Small intestine (tissue), 7 donors: ENCODE measurements at regions not wholly inside any gene's neighbourhood (a gene's known extent, or its start where the extent isn't known, plus 50 kb on each side); places are given as distances from the start of the nearest gene placed in this dataset.
"Not testable (repeated sequence)": the region's sequence is repeated elsewhere in the genome, so short reads cannot be mapped to it uniquely, and the experiment has no call there.

Source experiments
- DNase-seq, 2 donors: peaks; one replicate each; pipeline versions ENCODE4 v3.0.0 to v3.0.0-alpha.2; 2013
- FAIRE-seq: peaks from 2 replicates; lab custom pipeline; 2012; peaks lifted over from hg19 to GRCh38; lab: Jason Lieb, UNC
- H3K27ac ChIP-seq, 3 donors: one replicate each; pipeline ENCODE4 v1.5.1; 2013; ENCODE audit warnings: low read length in 2 of 3, mild to moderate bottlenecking in 2 of 3, control low read depth in 1 of 3, inconsistent platforms in 1 of 3, low read depth in 1 of 3, moderate library complexity in 1 of 3
- H3K27me3 ChIP-seq, 3 donors: one replicate each; pipeline ENCODE4 v1.6.1; 2013; ENCODE audit warnings: low read length in 3 of 3, inconsistent platforms in 1 of 3; ENCODE audit not compliant: control insufficient read depth in 3 of 3, insufficient read depth in 3 of 3
- H3K36me3 ChIP-seq, 3 donors: one replicate each; pipeline ENCODE4 v1.6.1; 2013; ENCODE audit warnings: low read length in 3 of 3, inconsistent platforms in 1 of 3, low read depth in 1 of 3, mild to moderate bottlenecking in 1 of 3, moderate library complexity in 1 of 3; ENCODE audit not compliant: control insufficient read depth in 3 of 3, insufficient read depth in 2 of 3
- H3K4me1 ChIP-seq, 3 donors: one replicate each; pipeline ENCODE4 v1.6.1; 2013; ENCODE audit warnings: low read length in 2 of 3, inconsistent platforms in 1 of 3, low read depth in 1 of 3, mild to moderate bottlenecking in 1 of 3, moderate library complexity in 1 of 3; ENCODE audit not compliant: control insufficient read depth in 3 of 3, insufficient read depth in 2 of 3
- H3K4me3 ChIP-seq, 3 donors: one replicate each; pipeline ENCODE4 v1.5.1; 2013; ENCODE audit warnings: low read length in 3 of 3, control low read depth in 1 of 3, inconsistent platforms in 1 of 3, low read depth in 1 of 3, mild to moderate bottlenecking in 1 of 3, moderate library complexity in 1 of 3
- H3K9me3 ChIP-seq, 2 donors: one replicate each; pipeline ENCODE4 v1.6.1; 2013; ENCODE audit warnings: low read depth in 1 of 2, low read length in 1 of 2; ENCODE audit not compliant: control insufficient read depth in 2 of 2, insufficient read depth in 1 of 2
- WGBS, 3 donors: extraction: QIAGEN DNeasy Blood & Tissue Kit; methylation state at CpG; one replicate each; pipeline ENCODE4 v1.1.7; 2013; 5-methylcytosine and 5-hydroxymethylcytosine counted together
- donor health status: healthy with polysubstance abuse.
- donor health status: control.
- donor health status: control.
- donor health status: Bipolar disorder and iron deficiency.
- donor health status: healthy.

DNA sequence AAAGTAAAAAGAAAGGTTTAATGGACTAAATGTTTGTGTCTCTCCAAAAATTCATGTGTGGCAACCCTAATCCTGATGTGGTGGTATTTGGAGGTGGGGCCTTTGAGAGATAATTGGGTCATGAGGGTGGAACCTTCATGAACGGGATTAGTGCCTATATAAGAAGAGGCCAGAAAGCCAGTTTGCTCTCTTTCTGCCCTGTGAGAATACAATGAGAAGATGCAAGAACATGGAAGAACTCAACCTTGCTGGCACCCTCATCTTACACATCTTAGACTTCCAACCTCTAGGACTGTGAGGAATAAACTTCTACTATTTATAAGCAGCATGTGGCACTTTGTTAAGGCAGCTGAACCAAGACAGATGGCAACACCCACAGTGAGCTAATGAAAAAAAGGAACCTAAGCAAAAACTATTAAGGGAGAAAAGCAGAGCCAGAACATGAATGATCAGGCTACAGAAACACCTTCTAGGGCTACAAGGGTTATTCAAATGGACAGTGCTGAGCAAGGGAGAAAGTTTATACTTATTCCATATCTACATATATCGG is 159.5 kb downstream of the PLK2 start:
- FAIRE-seq (no peak), DNase-seq (no peak)
- H3K27ac ChIP-seq = no peak overlapping the region
- no peaks in the 10 kb centered on the region for H3K9me3 ChIP-seq
- no peak overlapping the region for H3K4me3 ChIP-seq
- H3K36me3 ChIP-seq = no peaks in the 10 kb centered on the region
- 73 to 92% (median 79%) methylated on average over 2 of the region's 2 CpGs for WGBS, 3 donors
- H3K4me1 ChIP-seq = no peaks in the 10 kb centered on the region
- H3K27me3 ChIP-seq = no peaks in the 10 kb centered on the region

DNA sequence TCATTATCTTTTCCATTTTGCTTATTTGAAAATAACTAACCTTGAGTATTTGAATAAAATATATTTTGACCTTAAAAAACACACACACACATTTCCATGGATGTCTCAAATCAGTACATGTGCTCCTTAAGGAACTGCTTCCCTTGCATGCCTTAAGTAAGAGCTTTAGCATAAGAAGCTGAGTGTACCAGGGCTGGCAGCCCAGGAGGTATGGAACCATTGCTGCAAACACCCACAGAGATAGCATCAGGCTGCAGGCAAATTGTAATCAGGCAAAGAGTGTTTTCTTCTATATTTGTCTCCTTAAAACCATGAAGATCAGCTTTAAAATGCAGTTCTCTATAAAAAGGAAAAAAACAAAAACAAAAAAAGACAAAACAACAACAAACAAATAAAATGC is 160.6 kb downstream of the PLK2 start:
- no peaks in the 10 kb centered on the region for H3K9me3 ChIP-seq
- no peaks in the 10 kb centered on the region for H3K4me1 ChIP-seq
- H3K27ac ChIP-seq = no peak overlapping the region
- H3K36me3 ChIP-seq = no peaks in the 10 kb centered on the region
- no peaks in the 10 kb centered on the region for H3K27me3 ChIP-seq
- DNase-seq = no peak
- FAIRE-seq = no peak
- no peak overlapping the region for H3K4me3 ChIP-seq

DNA sequence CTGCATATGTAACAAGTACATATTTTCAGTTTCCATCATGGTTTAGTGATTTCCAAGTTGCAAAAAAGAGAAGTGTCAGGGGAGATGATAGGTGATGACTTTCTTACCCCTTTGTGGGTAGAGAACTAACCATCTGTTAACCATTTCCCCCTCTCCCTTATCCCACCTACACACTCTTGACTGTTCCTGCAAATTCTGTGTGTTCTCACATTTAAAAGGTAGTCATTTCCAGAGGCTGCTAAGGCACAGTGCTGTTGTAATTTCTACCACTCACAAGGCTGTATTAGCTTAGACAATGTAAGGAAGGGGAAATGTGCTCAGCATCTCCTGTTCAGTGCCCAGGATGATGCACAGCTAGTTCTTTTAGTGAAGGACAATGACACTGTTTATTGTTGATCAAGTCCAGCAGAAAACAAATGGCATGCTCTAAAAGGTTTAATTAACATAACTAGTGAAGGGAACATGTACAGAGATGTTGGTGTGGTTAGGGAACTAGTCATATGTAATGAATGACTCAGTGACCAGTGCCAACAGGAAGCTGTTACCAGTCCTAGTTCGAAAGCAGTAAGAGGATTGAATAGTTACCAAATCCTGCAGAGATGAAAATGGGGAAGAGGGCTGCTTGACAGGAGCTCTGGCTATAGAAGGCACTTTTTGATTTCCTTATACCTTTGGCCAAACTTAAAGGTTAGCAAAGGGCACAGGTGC is 165.1 kb downstream of the PLK2 start:
- Histone ChIP-seq H3K4me3 (no peak overlapping the region), H3K27ac (no peak overlapping the region), H3K36me3 (no peaks in the 10 kb centered on the region), H3K9me3 (no peaks in the 10 kb centered on the region), H3K27me3 (no peaks in the 10 kb centered on the region), H3K4me1 (no peaks in the 10 kb centered on the region)
- no peak for DNase-seq
- FAIRE-seq = no peak
- WGBS, 3 donors = 50 to 73% (median 51%) methylated on average over 1 of the region's 1 CpG

DNA sequence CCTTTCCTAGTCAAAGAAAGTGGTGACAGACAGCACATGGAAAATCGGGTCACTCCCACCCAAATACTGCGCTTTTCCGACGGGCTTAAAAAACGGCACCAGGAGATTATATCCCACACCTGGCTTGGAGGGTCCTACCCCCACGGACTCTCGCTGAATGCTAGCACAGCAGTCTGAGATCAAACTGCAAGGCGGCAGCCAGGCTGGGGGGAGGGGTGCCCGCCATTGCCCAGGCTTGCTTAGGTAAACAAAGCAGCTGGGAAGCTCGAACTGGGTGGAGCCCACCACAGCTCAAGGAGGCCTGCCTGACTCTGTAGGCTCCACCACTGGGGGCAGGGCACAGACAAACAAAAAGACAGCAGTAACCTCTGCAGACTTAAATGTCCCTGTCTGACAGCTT is 171.6 kb downstream of the PLK2 start:
- DNase-seq, H3K36me3 ChIP-seq, H3K27ac ChIP-seq, H3K27me3 ChIP-seq, H3K9me3 ChIP-seq, FAIRE-seq, H3K4me1 ChIP-seq, H3K4me3 ChIP-seq: not testable (repeated sequence)
- 78 to 82% (median 78%) methylated on average over 10 of the region's 10 CpGs for WGBS, 3 donors

DNA sequence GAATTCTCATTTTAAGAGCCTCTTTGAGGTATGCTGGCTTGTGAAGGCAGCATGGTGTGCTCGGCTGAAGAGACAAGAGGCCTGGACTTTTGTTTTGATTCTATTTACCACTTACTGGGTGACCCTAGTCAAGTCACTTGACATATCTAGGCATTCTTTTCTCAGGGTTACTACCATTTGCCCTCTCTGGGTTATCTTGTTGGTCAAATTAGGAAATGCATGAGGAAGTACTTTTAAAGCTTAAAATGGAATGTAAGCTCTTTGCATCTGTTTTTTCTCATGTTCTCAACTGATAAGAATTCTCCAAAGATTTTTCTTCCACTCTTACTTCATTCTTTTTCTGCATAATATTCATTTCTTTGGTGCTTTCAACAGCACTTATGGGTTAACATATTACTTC is 173.1 kb downstream of the PLK2 start:
- Histone ChIP-seq H3K9me3 (no peaks in the 10 kb centered on the region), H3K4me3 (no peak overlapping the region), H3K27me3 (no peaks in the 10 kb centered on the region), H3K4me1 (no peaks in the 10 kb centered on the region), H3K27ac (no peak overlapping the region), H3K36me3 (no peaks in the 10 kb centered on the region)
- FAIRE-seq (no peak), DNase-seq (no peak)
- 74 to 85% (median 83%) methylated on average over 1 of the region's 1 CpG for WGBS, 3 donors

DNA sequence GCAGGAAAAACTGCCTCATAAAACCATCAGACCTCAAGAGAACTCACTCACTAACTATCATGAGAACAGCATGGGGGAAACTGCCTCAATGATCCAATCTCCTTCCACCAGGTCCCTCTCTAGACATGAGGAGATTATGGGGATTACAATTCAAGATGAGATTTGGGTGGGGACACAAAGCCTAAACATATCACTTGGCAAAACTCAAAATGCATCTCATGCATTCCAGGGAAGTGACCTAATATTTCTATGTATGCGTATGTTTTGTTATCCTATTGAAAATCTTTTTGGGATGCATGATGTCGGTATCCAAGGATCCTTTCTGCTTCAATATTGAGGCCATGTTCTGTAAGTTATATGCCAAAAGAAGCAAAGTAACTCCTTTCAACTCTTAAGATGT is 174.0 kb downstream of the PLK2 start:
- Histone ChIP-seq H3K4me1 (no peaks in the 10 kb centered on the region), H3K27me3 (no peaks in the 10 kb centered on the region), H3K9me3 (no peaks in the 10 kb centered on the region), H3K36me3 (no peaks in the 10 kb centered on the region), H3K27ac (no peak overlapping the region), H3K4me3 (no peak overlapping the region)
- FAIRE-seq (no peak), DNase-seq (no peak)
- WGBS, 3 donors = 94 to 97% (median 96%) methylated on average over 2 of the region's 2 CpGs

DNA sequence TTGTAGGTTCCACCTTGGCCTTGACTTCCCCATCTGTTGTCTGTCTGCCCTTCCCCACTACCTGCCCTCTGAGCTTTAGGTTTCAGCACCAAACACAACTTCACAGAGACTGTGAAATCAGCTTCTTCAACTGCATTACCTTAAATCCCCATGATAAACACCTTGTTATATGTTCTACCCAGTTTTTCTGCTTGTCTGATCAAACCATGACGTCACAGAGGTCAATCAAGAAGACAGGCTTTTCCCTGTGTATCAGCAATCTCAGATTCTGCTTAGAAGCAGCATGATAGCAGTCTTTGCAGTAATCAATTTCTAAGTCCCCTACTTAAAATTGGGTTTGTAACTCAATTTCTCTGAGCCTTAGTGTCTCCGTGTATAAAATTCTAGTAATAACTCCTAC is 175.0 kb downstream of the PLK2 start:
- H3K9me3 ChIP-seq = no peaks in the 10 kb centered on the region
- no peak overlapping the region for H3K27ac ChIP-seq
- H3K36me3 ChIP-seq = no peaks in the 10 kb centered on the region
- DNase-seq (no peak), FAIRE-seq (no peak)
- 65 to 83% (median 71%) methylated on average over 2 of the region's 2 CpGs for WGBS, 3 donors
- H3K27me3 ChIP-seq = no peaks in the 10 kb centered on the region
- no peak overlapping the region for H3K4me3 ChIP-seq
- no peaks in the 10 kb centered on the region for H3K4me1 ChIP-seq

DNA sequence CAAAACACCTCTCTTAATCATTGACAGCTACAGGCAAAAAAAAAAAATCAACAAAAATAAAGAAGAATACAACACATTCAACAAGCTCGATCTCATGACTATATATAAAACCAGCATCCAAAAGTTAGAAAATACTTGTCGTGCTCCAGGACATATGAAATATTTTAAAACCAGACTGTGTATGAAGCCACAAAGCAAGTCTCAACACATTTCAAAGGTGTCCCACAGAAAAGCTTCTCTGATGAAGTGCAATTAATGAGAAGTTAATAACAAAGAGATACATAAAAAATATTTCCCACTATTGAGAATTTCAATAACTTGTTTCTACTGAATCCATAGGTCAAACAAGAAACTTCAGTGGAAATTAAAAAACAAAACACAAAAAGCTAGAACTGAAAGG is 178.7 kb downstream of the PLK2 start:
- DNase-seq = no peak
- WGBS, 3 donors = 88 to 90% (median 89%) methylated on average over 2 of the region's 2 CpGs
- H3K4me1 ChIP-seq = no peaks in the 10 kb centered on the region
- H3K36me3 ChIP-seq = no peaks in the 10 kb centered on the region
- H3K4me3 ChIP-seq = no peak overlapping the region
- H3K27ac ChIP-seq = no peak overlapping the region
- no peaks in the 10 kb centered on the region for H3K27me3 ChIP-seq
- FAIRE-seq = no peak
- peaks cover 0 to 12% of the 10 kb centered on the region in 2 donors for H3K9me3 ChIP-seq

DNA sequence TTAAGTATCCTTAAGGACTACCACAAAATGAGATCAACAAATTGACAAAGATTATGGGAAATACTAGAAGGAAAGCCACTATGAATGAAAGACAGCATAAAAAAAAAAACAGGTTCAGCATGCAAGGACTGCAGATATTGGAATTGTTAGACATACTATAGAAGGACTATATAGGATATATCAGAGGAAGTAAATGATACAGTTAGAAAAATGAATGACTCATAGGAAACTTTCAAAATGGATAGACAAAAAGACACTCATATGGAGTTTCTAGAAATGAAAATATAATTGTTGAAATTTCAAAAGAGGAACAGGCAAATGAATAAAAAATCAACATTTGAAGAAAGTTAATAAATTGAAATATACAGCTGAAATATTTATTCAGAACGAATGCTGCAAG is 180.6 kb downstream of the PLK2 start:
- Histone ChIP-seq H3K9me3 (peaks cover 0 to 12% of the 10 kb centered on the region in 2 donors), H3K36me3 (no peaks in the 10 kb centered on the region), H3K27ac (no peak overlapping the region), H3K4me3 (no peak overlapping the region), H3K27me3 (no peaks in the 10 kb centered on the region), H3K4me1 (no peaks in the 10 kb centered on the region)
- 82 to 85% (median 84%) methylated on average over 1 of the region's 1 CpG for WGBS, 3 donors
- FAIRE-seq (no peak), DNase-seq (no peak)
